Neuronal stem cell (in vitro differentiated cells): ENCODE measurements at regions not wholly inside any gene's neighbourhood (a gene's known extent, or its start where the extent isn't known, plus 50 kb on each side); places are given as distances from the start of the nearest gene placed in this dataset.
A peak's percentile ranks its signal among the peaks of the same experiment; 100 is the strongest.

Experiments used
- DNase-seq: peaks from one replicate; pipeline ENCODE4 v3.0.0-alpha.2; 2013; ENCODE audit warnings: low spot score
- H2AFZ ChIP-seq: one replicate; pipeline ENCODE4 v1.6.1; 2013; ENCODE audit warnings: mild to moderate bottlenecking, low read length, inconsistent platforms
- H2AK5ac ChIP-seq: 2 replicates; pipeline ENCODE4 v1.6.1; 2013; ENCODE audit warnings: low read depth, mild to moderate bottlenecking, inconsistent platforms, low read length, moderate library complexity, mixed read lengths
- H2BK120ac ChIP-seq: 2 replicates; pipeline ENCODE4 v1.6.1; 2013; ENCODE audit warnings: low read depth, mild to moderate bottlenecking, inconsistent platforms, low read length, moderate library complexity, mixed read lengths
- H2BK12ac ChIP-seq: one replicate; pipeline ENCODE4 v1.6.1; 2013; ENCODE audit warnings: low read length, inconsistent platforms
- H2BK15ac ChIP-seq: 2 replicates; pipeline ENCODE4 v1.6.1; 2013; ENCODE audit warnings: mild to moderate bottlenecking, low read length, inconsistent platforms, mixed read lengths
- H2BK5ac ChIP-seq: one replicate; pipeline ENCODE4 v1.6.1; 2013; ENCODE audit warnings: inconsistent platforms, mild to moderate bottlenecking, low read length, moderate library complexity
- H3K14ac ChIP-seq: one replicate; pipeline ENCODE4 v1.6.1; 2013; ENCODE audit warnings: low read length, inconsistent platforms
- H3K18ac ChIP-seq: 2 replicates; pipeline ENCODE4 v1.6.1; 2013; ENCODE audit warnings: low read length, inconsistent platforms
- H3K23ac ChIP-seq: 2 replicates; pipeline ENCODE4 v1.6.1; 2013; ENCODE audit warnings: low read depth, mild to moderate bottlenecking, mixed read lengths, low read length, inconsistent platforms; ENCODE audit not compliant: poor library complexity
- H3K27ac ChIP-seq: replicated peaks from 3 replicates; pipeline ENCODE4 v1.5.1; 2013; ENCODE audit warnings: low read length, inconsistent platforms
- H3K27me3 ChIP-seq, 3 experiments: 2 replicates each; pipeline ENCODE4 v1.6.1; 2013; ENCODE audit warnings: low read length in 3 of 3, mild to moderate bottlenecking in 2 of 3, inconsistent platforms in 1 of 3, low read depth in 1 of 3, mixed read lengths in 1 of 3, moderate library complexity in 1 of 3; ENCODE audit not compliant: control insufficient read depth in 3 of 3, insufficient read depth in 3 of 3
- H3K36me3 ChIP-seq, 2 donors: replicated peaks in 1 of 2; 2 replicates each; pipeline ENCODE4 v1.6.1; 2013; ENCODE audit warnings: low read length in 2 of 2; ENCODE audit not compliant: control insufficient read depth in 2 of 2, insufficient read depth in 2 of 2
- H3K4ac ChIP-seq: 2 replicates; pipeline ENCODE4 v1.6.1; 2013; ENCODE audit warnings: inconsistent platforms, mild to moderate bottlenecking, low read length, moderate library complexity
- H3K4me1 ChIP-seq, 2 donors: 1 replicate in 1 of 2; 2 replicates in 1 of 2; pipeline ENCODE4 v1.6.1; 2013; ENCODE audit warnings: low read length in 2 of 2, low read depth in 1 of 2; ENCODE audit not compliant: control insufficient read depth in 2 of 2, insufficient read depth in 1 of 2
- H3K4me2 ChIP-seq: one replicate; pipeline ENCODE4 v1.6.1; 2013; ENCODE audit warnings: mild to moderate bottlenecking, low read length, inconsistent platforms; ENCODE audit not compliant: insufficient read depth, poor library complexity, severe bottlenecking
- H3K4me3 ChIP-seq, 2 donors: 2 replicates each; pipeline ENCODE4 v1.5.1; 2013; ENCODE audit warnings: low read length in 2 of 2, mild to moderate bottlenecking in 2 of 2, inconsistent platforms in 1 of 2, moderate library complexity in 1 of 2
- H3K79me1 ChIP-seq: one replicate; pipeline ENCODE4 v1.6.1; 2013; ENCODE audit warnings: low read depth, mild to moderate bottlenecking, inconsistent platforms, low read length, moderate library complexity
- H3K9ac ChIP-seq: one replicate; pipeline ENCODE4 v1.6.1; 2013; ENCODE audit warnings: mild to moderate bottlenecking, low read depth, low read length, inconsistent platforms; ENCODE audit not compliant: poor library complexity
- H3K9me3 ChIP-seq, 2 donors: replicated peaks in 1 of 2; 2 replicates each; pipeline versions ENCODE3 to v1.6.1; 2013; ENCODE audit warnings: low read length in 2 of 2, mild to moderate bottlenecking in 2 of 2, inconsistent platforms in 1 of 2, low read depth in 1 of 2, mixed read lengths in 1 of 2, moderate library complexity in 1 of 2; ENCODE audit not compliant: control insufficient read depth in 2 of 2, insufficient read depth in 1 of 2
- H4K8ac ChIP-seq: one replicate; pipeline ENCODE4 v1.6.1; 2013; ENCODE audit warnings: low read depth, mild to moderate bottlenecking, inconsistent platforms, low read length, moderate library complexity
- H4K91ac ChIP-seq: one replicate; pipeline ENCODE4 v1.6.1; 2013; ENCODE audit warnings: low read length, low read depth, mild to moderate bottlenecking, inconsistent platforms; ENCODE audit not compliant: poor library complexity
- WGBS, 2 donors: extraction: QIAGEN DNeasy Blood & Tissue Kit; methylation state at CpG; one replicate each; pipeline ENCODE4 v1.1.7; 2013; ENCODE audit warnings: missing lambda C conversion rate in 2 of 2, mixed read lengths in 1 of 2; ENCODE audit not compliant: insufficient read length in 2 of 2, insufficient replicate concordance in 1 of 2; ENCODE audit errors: extremely low coverage in 2 of 2; 5-methylcytosine and 5-hydroxymethylcytosine counted together

DNA sequence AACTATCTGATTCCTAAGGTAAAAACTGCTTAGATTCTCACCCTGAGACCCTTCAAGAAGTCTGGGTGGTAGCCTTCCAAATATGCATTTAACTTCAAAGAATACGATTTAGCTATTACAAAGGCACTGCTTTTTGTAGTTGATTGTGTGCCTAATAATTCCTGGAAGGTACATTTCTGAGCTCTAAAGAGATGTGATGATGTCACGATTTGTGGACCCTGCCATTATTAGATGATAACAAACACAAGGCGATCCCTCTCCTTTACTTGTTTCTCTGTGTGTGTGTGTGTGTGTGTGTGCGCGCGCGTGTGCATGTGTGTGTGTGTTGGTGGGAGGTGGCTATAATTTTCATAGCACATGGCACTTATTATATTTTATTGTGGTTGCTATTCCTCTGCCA, 70.9 kb downstream of the TFPI2 start:
- Histone ChIP-seq H3K4me1 (peaks cover 2 to 24% of the 10 kb centered on the region in 2 donors), H3K9ac (no peak overlapping the region), H3K4me2 (no peak overlapping the region), H2BK5ac (no peak overlapping the region), H3K9me3 (no peaks in the 10 kb centered on the region), H2BK15ac (no peak overlapping the region), H3K18ac (no peak overlapping the region), H3K4me3 (no peak overlapping the region), H2AK5ac (no peak overlapping the region), H3K36me3 (no peaks in the 10 kb centered on the region), H4K91ac (no peak overlapping the region), H4K8ac (no peak overlapping the region), H2BK120ac (no peak overlapping the region), H3K27ac (no peak overlapping the region), H2AFZ (no peak overlapping the region), H3K79me1 (no peaks in the 10 kb centered on the region), H3K23ac (no peak overlapping the region), H3K14ac (no peak overlapping the region), H3K27me3 (no peaks in the 10 kb centered on the region), H3K4ac (no peak overlapping the region), H2BK12ac (no peak overlapping the region)
- WGBS, 2 donors, result no CpG with 5 or more reads among the region's 7 CpGs
- no peak for DNase-seq

DNA sequence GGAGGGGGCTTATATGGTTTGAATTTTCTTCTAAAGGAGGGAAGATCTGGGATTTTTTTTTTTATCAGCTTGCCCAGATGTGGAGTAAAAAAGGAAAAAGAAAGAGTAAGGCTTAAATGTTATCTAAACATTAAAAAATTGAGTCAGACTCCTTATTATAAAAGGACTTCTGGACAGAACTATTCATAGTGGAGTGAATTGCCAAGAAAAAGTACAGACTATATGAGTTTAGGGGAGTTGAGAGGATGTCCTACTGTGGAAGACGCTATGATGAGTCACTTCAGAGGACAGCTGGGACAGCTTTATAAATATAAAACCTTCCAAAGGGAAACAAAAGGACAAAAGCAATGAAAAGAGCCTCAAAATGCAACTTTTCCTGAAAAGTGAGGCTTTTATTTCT, 73.0 kb downstream of the TFPI2 start:
- no peak for DNase-seq
- Histone ChIP-seq H3K9me3 (no peaks in the 10 kb centered on the region), H3K27me3 (no peaks in the 10 kb centered on the region), H3K18ac (no peak overlapping the region), H2AK5ac (no peak overlapping the region), H2AFZ (peak overlapping the region; percentile 70), H2BK12ac (no peak overlapping the region), H4K91ac (no peak overlapping the region), H3K36me3 (no peaks in the 10 kb centered on the region), H4K8ac (no peak overlapping the region), H2BK120ac (no peak overlapping the region), H3K4me1 (peaks cover 2 to 26% of the 10 kb centered on the region in 2 donors), H3K4me2 (no peak overlapping the region), H2BK5ac (no peak overlapping the region), H3K4ac (no peak overlapping the region), H3K23ac (no peak overlapping the region), H3K79me1 (no peaks in the 10 kb centered on the region), H3K4me3 (no peak overlapping the region), H2BK15ac (no peak overlapping the region), H3K14ac (no peak overlapping the region), H3K27ac (peak overlapping the region; percentile 20), H3K9ac (no peak overlapping the region)
- WGBS, 2 donors, result no CpG with 5 or more reads among the region's 1 CpG

DNA sequence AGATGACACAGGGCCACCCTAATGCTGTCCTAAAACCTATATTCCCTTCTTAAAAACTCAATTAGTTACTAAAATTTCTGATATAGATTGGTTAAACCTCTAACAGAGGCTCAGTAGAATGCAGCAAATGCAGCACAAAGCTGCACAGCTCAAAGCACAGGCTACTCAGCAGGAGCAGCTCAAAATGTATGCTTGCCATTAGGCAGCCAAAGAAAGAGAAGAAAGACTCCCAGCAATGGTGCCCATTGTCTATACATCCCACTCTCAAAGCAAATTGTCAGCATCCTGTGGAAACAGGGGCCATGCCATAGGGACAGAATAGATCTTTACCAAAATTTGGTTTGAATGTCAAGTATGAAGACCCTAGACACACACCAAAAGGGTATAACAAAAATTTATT, 73.5 kb downstream of the TFPI2 start:
- Histone ChIP-seq H3K4ac (no peak overlapping the region), H2BK15ac (no peak overlapping the region), H3K36me3 (no peaks in the 10 kb centered on the region), H2AK5ac (no peak overlapping the region), H3K4me3 (no peak overlapping the region), H2BK5ac (no peak overlapping the region), H3K79me1 (no peaks in the 10 kb centered on the region), H3K9me3 (no peaks in the 10 kb centered on the region), H3K9ac (no peak overlapping the region), H3K27ac (peak overlapping the region; percentile 75), H3K27me3 (no peaks in the 10 kb centered on the region), H4K91ac (no peak overlapping the region), H2AFZ (peak overlapping the region; percentile 70), H3K4me2 (no peak overlapping the region), H4K8ac (no peak overlapping the region), H2BK120ac (no peak overlapping the region), H3K14ac (no peak overlapping the region), H3K18ac (no peak overlapping the region), H2BK12ac (no peak overlapping the region), H3K23ac (no peak overlapping the region), H3K4me1 (peaks cover 2 to 26% of the 10 kb centered on the region in 2 donors)
- peak; percentile 40 for DNase-seq

DNA sequence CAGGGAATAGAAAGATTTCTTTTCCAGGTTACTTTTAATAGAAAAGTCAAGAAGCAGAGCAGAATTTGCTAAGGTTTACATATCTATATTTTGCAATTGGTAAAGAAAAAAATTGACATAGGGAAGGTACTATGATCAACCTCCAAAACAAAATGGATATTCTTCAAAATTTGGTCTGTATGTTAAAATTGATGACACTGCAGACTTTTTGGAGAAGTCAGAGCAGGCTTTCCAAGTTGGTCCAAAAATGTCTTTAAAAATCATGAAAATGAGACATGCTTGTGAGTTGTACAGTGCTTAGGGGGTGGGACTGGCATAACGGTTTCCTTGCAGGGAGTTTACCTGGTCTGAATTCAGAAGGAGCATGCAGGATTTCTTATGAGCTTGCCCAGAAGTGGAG, 77.0 kb downstream of the TFPI2 start:
- Histone ChIP-seq H2AFZ (no peak overlapping the region), H3K14ac (no peak overlapping the region), H3K4me2 (no peak overlapping the region), H4K91ac (no peak overlapping the region), H3K27me3 (no peaks in the 10 kb centered on the region), H2BK120ac (no peak overlapping the region), H3K4ac (no peak overlapping the region), H2BK5ac (no peak overlapping the region), H3K4me1 (peaks cover 2 to 18% of the 10 kb centered on the region in 2 donors), H3K9me3 (no peaks in the 10 kb centered on the region), H3K9ac (no peak overlapping the region), H3K18ac (no peak overlapping the region), H2BK15ac (no peak overlapping the region), H2AK5ac (no peak overlapping the region), H4K8ac (no peak overlapping the region), H3K79me1 (no peaks in the 10 kb centered on the region), H3K23ac (no peak overlapping the region), H3K36me3 (no peaks in the 10 kb centered on the region), H3K27ac (no peak overlapping the region), H3K4me3 (no peak overlapping the region), H2BK12ac (no peak overlapping the region)
- no peak for DNase-seq
- no CpG with 5 or more reads among the region's 1 CpG for WGBS, 2 donors
